Endothelial cell of umbilical vein (primary cell): ENCODE measurements at regions not wholly inside any gene's neighbourhood (a gene's known extent, or its start where the extent isn't known, plus 50 kb on each side); places are given as distances from the start of the nearest gene placed in this dataset.

Source experiments
- BruUV-seq: library from RNA; stranded (reverse); fragments of 400-500 nt; replicated peaks from 2 replicates; lab custom pipeline; 2021; lab: Mats Ljungman, UMichigan
- CTCF ChIA-PET: fragments of 300-600, 350-600 bp; sonication (Branson Sonifier 250); formaldehyde crosslinking; loops from one replicate; lab custom pipeline; 2021; ENCODE audit warnings: antibody characterized with exemption, inconsistent platforms; lab: Charles Lee
- POLR2A ChIA-PET: fragments of 300-600, 350-600 bp; sonication (Branson Sonifier 250); formaldehyde crosslinking; loops from one replicate; lab custom pipeline; 2021; ENCODE audit warnings: antibody characterized with exemption, inconsistent platforms; lab: Charles Lee
- DNase-seq: peaks from one replicate; pipeline ENCODE4 v3.0.0-alpha.2; 2011; ENCODE audit warnings: low read depth, low spot score
- FAIRE-seq: peaks from 2 replicates; lab custom pipeline; 2011; peaks lifted over from hg19 to GRCh38; lab: Jason Lieb, UNC
- H2AFZ ChIP-seq: 2 replicates; pipeline ENCODE4 v1.6.0; 2012; ENCODE audit warnings: low read depth, low read length, control low read depth, inconsistent platforms
- H3K27ac ChIP-seq: 2 replicates; pipeline ENCODE4 v1.5.1; 2011; ENCODE audit warnings: low read depth, mild to moderate bottlenecking, control low read depth, low read length, moderate library complexity; ENCODE audit not compliant: insufficient read depth
- H3K27me3 ChIP-seq, 2 experiments: 2 replicates each; pipeline versions ENCODE4 v1.6.0 to v1.6.1; 2011; ENCODE audit warnings: low read length in 2 of 2, mixed read lengths in 1 of 2; ENCODE audit not compliant: control insufficient read depth in 2 of 2, insufficient read depth in 2 of 2
- H3K36me3 ChIP-seq, 2 experiments: 2 replicates in 1 of 2; 3 replicates in 1 of 2; pipeline ENCODE4 v1.5.1; 2011; ENCODE audit warnings: low read length in 2 of 2, mild to moderate bottlenecking in 1 of 2, moderate library complexity in 1 of 2; ENCODE audit not compliant: control insufficient read depth in 2 of 2, insufficient read depth in 2 of 2; ENCODE audit errors: extremely low read depth in 1 of 2
- H3K4me1 ChIP-seq: 3 replicates; pipeline ENCODE4 v1.5.1; 2011; ENCODE audit warnings: mild to moderate bottlenecking, low read length; ENCODE audit not compliant: control insufficient read depth, insufficient read depth; ENCODE audit errors: extremely low read depth
- H3K4me2 ChIP-seq: 2 replicates; pipeline ENCODE4 v1.6.1; 2011; ENCODE audit warnings: low read length, control low read depth, mixed read lengths; ENCODE audit not compliant: insufficient read depth
- H3K4me3 ChIP-seq, 3 experiments: fragments of 200-600 bp in 1 of 3; sonication (generic), shearing (Covaris generic) in 1 of 3; replicated peaks in 1 of 3; 2 replicates each; pipeline ENCODE4 v1.5.1; 2011 to 2016; ENCODE audit warnings: control low read depth in 3 of 3, low read length in 3 of 3, mild to moderate bottlenecking in 2 of 3, inconsistent platforms in 1 of 3, low read depth in 1 of 3, moderate library complexity in 1 of 3; ENCODE audit not compliant: insufficient read depth in 1 of 3
- H3K79me2 ChIP-seq: 2 replicates; pipeline ENCODE4 v1.6.0; 2012; ENCODE audit warnings: low read length, inconsistent platforms; ENCODE audit not compliant: control insufficient read depth, insufficient read depth
- H3K9ac ChIP-seq: replicated peaks from 2 replicates; pipeline ENCODE3; 2011; ENCODE audit warnings: low read length, control low read depth; ENCODE audit not compliant: insufficient read depth; ENCODE audit errors: extremely low read depth
- H3K9me1 ChIP-seq: replicated peaks from 3 replicates; pipeline ENCODE4 v1.6.0; 2011; ENCODE audit warnings: mild to moderate bottlenecking, low read length; ENCODE audit not compliant: control insufficient read depth, insufficient read depth; ENCODE audit errors: extremely low read depth
- H3K9me3 ChIP-seq: replicated peaks from 2 replicates; pipeline ENCODE4 v1.5.1; 2012; ENCODE audit warnings: low read length, inconsistent platforms; ENCODE audit not compliant: control insufficient read depth, insufficient read depth
- H4K20me1 ChIP-seq: replicated peaks from 2 replicates; pipeline ENCODE3; 2011; ENCODE audit warnings: mild to moderate bottlenecking, low read length; ENCODE audit not compliant: control insufficient read depth, insufficient read depth; ENCODE audit errors: extremely low read depth
- CTCF ChIP-seq, 2 donors: IDR thresholded peaks; 1 replicate in 1 of 2; 2 replicates in 1 of 2; pipeline ENCODE4 v1.5.1; 2011; ENCODE audit warnings: low read length in 2 of 2, mild to moderate bottlenecking in 2 of 2, moderate library complexity in 2 of 2, control low read depth in 1 of 2, inconsistent platforms in 1 of 2, low read depth in 1 of 2; ENCODE audit not compliant: insufficient read depth in 1 of 2; ENCODE audit errors: extremely low read depth in 1 of 2
- EZH2 ChIP-seq: IDR thresholded peaks from 2 replicates; pipeline ENCODE4 v1.6.1; 2012; ENCODE audit warnings: borderline replicate concordance, low read depth, mild to moderate bottlenecking, moderate library complexity, low read length, inconsistent platforms; ENCODE audit not compliant: severe bottlenecking
- FOS ChIP-seq: IDR thresholded peaks from 2 replicates; pipeline ENCODE4 v1.6.1; 2011; ENCODE audit warnings: mild to moderate bottlenecking, low read length, moderate library complexity, borderline replicate concordance; ENCODE audit not compliant: insufficient read depth
- GATA2 ChIP-seq: IDR thresholded peaks from 2 replicates; pipeline ENCODE4 v1.7.0; 2011; ENCODE audit warnings: low read depth, mild to moderate bottlenecking, moderate library complexity, mixed read lengths, low read length; ENCODE audit not compliant: insufficient read length, insufficient read depth
- JUN ChIP-seq: IDR thresholded peaks from 2 replicates; pipeline ENCODE4 v1.6.1; 2011; ENCODE audit warnings: borderline replicate concordance, low read depth; ENCODE audit not compliant: insufficient read length, insufficient read depth
- MYC ChIP-seq: IDR thresholded peaks from one replicate; pipeline ENCODE4 v1.6.1; 2011; ENCODE audit warnings: mild to moderate bottlenecking, low read depth, low read length
- POLR2A ChIP-seq: IDR thresholded peaks from 2 replicates; pipeline ENCODE4 v1.6.1; 2012; ENCODE audit warnings: low read depth, mild to moderate bottlenecking, control low read depth, low read length
- POLR2AphosphoS5 ChIP-seq: IDR thresholded peaks from 2 replicates; pipeline ENCODE4 v1.6.1; 2012; ENCODE audit warnings: low read depth, mild to moderate bottlenecking, control low read depth, low read length, moderate library complexity; ENCODE audit not compliant: insufficient read depth
- dilution Hi-C: fragments of 300-500 bp; cut with MboI; formaldehyde crosslinking; loops from one replicate; pipeline ENCODE4 v1.15.0; 2019; ENCODE audit warnings: low sequenced_read_pairs; ENCODE audit not compliant: extremely low pct_ligation_motif_present
- intact Hi-C: fragments of 100-400 bp; cut with micrococcal nuclease; formaldehyde crosslinking; loops from one replicate; pipeline ENCODE4 v1.10.0; 2022
- TF ChIP-seq, protein P1 (sequence below): IDR thresholded peaks from 2 replicates; pipeline ENCODE4 v1.6.1; 2011; ENCODE audit not compliant: insufficient read depth, insufficient read length

GRCh38 chr3:86427343-86427742 lies 563.6 kb downstream of the VGLL3 start:
- Histone ChIP-seq H3K4me3 (no peak overlapping the region), H2AFZ (no peak overlapping the region), H3K9me3 (peaks cover 4% of the 10 kb centered on the region), H3K79me2 (no peaks in the 10 kb centered on the region), H3K27ac (no peak overlapping the region), H4K20me1 (no peaks in the 10 kb centered on the region), H3K36me3 (no peaks in the 10 kb centered on the region), H3K4me2 (no peak overlapping the region), H3K27me3 (no peaks in the 10 kb centered on the region), H3K9me1 (no peaks in the 10 kb centered on the region), H3K9ac (no peak overlapping the region), H3K4me1 (no peaks in the 10 kb centered on the region)
- dilution Hi-C loops, result no loop called here
- no peak for FAIRE-seq
- intact Hi-C loops, result no loop called here
- POLR2A ChIA-PET, result no interaction called here
- no peak for TF ChIP-seq CTCF (IDR thresholded peaks at IDR 0.05; ENCODE audit: extremely low read depth in 1 of 2, insufficient read depth in 1 of 2, low read depth in 1 of 2, low read length in 2 of 2)
- no peak for TF ChIP-seq MYC
- TF ChIP-seq FOS, result no peak
- TF ChIP-seq, protein P1, sequence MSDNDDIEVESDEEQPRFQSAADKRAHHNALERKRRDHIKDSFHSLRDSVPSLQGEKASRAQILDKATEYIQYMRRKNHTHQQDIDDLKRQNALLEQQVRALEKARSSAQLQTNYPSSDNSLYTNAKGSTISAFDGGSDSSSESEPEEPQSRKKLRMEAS, result no peak
- no peak for TF ChIP-seq POLR2A
- TF ChIP-seq GATA2, result no peak
- TF ChIP-seq JUN, result no peak
- no peak for TF ChIP-seq POLR2AphosphoS5
- no peak for TF ChIP-seq EZH2
- BruUV-seq, result no TSS peak
- DNase-seq, result no peak
- CTCF ChIA-PET, result no interaction called here
